ENCODE measurements at regions not wholly inside any gene's neighbourhood (a gene's known extent, or its start where the extent isn't known, plus 50 kb on each side); places are given as distances from the start of the nearest gene placed in this dataset.

DNA sequence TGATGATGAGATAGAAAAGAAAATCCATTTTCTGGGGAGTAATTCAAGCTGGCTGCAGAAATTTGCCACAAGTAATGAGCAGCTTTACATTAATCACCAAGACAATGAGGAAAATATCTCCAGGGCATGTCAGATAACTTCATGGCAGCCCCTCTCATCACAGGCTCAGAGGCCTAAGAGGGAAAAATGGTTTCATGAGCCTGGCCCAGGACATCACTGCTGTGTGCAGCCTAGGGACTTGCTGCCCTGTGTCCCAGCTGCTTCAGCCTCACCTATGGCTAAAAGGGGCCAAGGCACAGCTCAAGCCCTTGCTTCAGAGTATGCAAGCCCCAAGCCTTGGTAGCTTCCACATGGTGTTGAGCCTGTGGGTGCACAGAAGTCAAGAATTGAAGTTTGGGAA lies 161.7 kb downstream of the OPA1 start:
- DNase-seq: no peak

DNA sequence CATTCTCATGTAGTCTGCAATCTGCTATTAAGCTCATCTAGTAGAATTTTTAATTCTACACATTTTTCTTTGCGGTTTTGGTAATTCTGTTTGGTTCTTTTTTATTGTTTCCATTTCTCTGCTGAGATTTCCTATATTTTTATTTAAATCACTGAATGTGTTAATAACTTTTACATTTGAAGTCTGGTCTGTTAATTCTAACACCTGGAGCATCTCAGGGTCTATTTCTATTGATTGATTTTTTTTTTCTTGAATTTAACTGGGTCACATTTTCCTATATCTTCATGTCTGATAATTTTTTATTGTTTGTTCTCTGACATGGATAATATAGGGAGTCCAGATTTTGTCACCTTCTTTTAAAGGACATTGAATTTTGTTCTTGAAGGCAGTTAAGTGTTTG lies 163.5 kb downstream of the OPA1 start:
- no peak for DNase-seq

DNA sequence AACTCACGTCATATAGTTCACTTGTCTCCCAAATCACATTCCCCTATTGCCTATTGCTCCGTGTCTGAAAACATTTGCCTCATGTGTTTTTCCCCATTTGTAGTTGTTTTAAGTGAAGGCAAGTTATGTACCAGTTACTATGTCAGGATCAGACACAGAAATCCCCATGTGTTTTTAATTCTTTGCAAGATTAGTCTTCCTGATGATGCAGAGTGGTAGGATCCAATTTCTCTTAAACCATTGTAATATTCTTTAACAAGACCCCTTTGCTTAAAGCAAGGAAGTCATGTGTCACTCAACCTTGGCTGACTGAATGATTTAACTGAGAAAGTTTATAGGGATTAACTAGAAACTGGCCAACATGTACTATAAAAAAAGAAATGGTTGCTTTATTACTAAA lies 164.4 kb downstream of the OPA1 start:
- no peak for DNase-seq

DNA sequence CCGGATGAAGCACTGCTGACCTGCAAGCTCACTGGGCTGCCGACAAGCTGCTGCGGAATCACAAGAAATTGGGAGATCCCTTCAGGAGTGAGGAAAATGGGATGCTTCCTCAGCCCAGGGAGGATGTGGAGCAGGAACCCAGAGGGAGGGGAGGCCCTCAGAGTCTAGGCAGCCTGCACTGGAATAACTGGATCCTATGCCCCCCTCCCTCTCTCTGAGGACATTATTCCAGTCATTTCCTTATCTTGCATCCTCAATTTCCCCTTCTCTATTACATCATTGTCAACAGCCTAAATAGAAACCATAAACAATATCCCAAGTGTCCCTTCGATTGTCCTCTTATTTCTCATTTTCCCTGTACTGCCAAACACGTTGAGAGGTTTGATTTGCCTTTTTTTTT lies 169.0 kb downstream of the OPA1 start:
- no peak for DNase-seq

DNA sequence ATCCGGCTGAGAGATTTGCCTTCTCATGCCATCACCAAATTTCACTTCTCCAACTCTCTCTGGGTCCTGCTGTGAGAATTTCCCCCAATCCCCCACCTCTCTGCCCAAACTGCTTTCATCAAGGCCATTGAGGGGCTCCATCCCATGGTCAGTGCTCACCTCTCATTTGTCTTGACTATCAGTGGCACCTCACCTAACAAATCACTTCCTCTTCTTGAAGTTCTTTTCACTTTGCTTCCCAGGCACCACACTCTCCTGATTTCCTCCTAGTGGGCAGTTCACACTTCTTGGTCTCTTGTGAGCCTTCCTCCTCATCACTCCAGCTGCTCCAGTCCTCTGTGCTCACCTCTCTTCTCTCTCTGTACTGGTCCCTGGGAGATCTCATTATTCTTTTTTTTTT lies 169.6 kb downstream of the OPA1 start:
- DNase-seq: no peak

DNA sequence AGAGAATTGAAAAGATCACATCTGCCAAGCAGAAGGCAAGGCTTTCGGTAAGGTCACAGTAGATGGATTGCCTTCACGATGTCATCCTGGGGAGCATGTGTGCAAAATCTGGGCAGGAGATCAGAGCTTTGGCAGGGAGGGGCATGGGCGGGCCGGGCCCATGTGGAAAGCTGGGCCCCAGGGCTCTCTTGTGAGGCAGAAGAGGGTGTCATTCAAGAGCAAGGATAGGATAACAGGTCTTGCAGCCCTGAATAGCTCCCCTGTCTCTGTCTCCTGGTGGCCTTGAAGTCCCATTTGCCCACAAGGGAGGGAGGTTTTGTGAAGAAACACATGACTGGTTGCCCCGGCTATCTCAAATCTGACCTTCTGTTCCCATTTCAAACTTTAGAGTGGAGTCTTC lies 172.0 kb downstream of the OPA1 start:
- DNase-seq: no peak

DNA sequence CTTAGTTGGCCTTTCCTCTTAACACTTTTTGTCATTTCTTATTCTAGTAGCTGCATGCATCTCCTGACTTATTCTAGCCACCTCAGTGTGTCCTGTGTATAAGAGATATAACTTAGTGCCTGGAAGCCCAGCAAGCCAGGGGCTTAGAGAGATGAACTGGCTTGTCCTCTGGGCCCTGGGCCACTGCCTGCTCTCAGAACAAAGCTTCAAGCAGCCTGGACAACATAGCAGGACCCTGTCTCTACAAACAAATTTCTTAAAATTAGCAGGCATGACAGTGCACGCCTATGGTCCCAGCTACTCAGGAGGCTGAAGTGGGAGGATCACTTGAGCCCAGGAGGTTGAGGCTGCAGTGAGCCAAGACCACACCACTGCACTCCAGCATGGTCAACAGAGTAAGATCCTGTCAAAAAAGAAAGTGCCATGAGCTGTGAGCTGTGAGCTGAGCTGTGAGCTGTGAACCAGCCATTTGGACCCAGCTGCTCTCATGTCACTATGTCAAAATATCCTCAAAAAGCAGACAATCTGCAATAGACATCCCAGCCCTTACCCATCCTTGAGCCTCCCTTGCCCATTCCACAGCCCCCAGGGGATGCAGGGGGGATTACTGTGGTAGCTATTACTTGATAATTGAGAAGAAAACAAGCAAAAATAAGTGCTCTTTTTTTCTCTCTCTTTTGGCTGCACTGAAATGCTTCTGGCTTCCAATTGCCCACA lies 174.5 kb downstream of the OPA1 start:
- DNase-seq: no peak

DNA sequence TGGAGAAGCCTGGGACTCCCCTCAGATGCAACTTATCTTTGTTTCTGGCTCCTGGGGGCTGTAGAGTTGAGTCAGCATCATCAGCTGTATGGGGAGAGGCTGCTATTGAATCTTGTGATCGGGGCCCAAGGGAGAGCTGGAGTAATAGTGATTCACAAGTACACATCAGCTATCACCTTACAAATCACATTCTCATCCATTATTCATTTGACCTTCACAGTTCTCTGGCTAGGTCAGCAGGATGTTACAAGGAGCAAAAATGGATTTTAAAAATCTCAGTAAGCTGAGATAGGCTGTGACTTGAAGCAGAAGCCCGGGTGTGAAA lies 175.0 kb downstream of the OPA1 start:
- DNase-seq: no peak

DNA sequence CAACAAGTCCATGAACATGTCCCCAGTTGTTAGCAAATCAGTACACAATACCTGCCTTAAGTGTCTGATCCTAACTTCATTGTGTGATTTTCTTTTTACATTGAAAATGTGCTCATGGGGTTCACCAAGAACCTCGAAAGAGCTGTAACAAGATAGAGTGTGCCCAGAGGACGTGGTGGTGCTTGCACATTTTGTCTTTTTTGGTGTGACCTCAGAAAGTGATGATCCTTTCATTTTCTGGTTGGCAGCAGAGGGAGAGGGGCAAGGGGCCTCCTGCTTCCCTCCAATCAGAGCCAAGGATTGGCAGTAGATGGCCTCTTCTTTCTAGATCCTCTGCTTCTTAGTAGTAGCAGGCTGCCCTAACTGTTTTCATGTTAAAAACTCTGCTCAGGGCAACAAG lies 176.4 kb downstream of the OPA1 start:
- no peak for DNase-seq

DNA sequence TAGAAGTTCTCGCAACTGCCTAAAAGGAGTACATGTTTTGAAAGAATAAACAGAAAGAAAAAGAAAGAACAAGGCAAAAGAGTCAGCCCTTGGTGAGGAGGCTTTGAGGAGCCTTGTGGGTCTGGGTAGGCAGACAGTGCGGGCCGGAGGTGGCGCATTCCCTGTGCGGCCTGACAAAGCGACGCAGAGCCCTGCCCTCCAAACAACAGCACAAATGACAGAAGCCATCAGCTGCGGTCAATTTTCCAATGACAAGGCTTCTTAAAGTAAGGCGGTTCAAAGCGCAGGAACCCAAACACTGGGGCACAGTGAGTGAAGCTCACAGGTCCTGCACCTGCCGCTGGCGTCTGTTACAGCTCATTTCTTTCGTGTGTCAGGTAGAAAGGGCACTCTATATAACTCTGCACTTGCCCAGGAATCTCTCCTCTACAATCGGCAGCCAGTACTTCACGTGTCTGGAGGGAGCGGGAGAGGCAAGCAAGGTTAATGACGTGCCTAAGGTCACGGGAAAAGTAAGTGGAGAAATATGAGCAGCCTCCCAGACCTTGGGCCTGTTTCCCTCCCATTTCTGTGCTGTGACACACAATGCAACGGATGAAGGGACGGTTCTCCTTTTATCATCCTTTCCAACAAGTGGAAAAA lies 178.1 kb downstream of the OPA1 start:
- DNase-seq: no peak

DNA sequence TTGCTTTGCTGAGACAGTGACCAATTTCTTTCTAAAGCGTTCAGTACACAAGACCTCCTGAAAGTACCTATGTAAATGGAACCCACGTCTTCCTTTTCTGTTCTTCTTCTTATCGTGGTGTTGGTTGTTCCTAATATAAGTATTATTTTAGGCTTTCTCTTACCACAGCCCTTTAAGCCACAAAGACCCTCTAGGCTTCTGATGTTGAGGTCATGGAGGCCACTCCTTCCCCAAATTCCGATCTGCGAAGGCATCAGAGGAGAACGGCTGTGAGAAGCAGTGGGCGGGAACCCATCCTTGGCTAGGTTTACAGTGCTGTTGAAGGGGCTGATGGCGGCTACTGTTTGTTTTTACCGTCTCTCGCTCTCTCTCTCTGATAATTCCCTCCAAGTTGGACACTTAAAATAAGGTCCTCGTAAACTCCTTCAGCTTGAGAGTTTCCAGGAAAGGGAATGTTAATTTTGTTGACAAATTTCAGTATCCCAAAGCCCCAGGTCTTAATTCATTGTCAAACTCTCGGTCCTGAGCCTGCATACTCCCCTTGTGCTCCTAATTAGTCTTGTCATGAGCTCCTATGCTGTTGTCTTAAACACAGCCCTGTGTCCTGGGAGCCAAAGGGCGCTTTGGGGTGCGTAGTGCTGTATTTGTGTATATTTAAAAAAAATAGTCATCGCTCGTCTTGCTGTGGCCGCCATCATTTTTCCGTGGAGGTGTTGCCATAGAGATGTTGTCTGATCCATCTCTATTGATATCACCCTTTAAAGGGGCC lies 178.8 kb downstream of the OPA1 start:
- no peak for DNase-seq

DNA sequence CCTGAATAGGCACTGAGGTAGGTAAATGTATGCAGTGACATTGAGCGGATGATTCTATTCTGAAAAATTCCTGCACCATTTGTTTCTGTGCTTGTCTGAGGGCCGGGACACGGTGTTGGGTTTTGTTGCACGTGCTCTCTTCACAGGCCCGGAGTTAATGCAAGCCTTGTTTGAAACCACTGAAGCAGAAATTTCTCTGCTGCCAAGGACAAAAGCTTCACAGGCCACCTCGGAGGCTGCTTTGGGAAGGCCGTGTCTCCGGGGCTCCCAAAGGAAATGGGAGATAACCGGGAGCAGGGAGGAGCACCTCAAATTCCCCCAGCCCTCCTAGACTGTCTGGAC lies 179.4 kb downstream of the OPA1 start:
- DNase-seq: peak; percentile 88 to 91

DNA sequence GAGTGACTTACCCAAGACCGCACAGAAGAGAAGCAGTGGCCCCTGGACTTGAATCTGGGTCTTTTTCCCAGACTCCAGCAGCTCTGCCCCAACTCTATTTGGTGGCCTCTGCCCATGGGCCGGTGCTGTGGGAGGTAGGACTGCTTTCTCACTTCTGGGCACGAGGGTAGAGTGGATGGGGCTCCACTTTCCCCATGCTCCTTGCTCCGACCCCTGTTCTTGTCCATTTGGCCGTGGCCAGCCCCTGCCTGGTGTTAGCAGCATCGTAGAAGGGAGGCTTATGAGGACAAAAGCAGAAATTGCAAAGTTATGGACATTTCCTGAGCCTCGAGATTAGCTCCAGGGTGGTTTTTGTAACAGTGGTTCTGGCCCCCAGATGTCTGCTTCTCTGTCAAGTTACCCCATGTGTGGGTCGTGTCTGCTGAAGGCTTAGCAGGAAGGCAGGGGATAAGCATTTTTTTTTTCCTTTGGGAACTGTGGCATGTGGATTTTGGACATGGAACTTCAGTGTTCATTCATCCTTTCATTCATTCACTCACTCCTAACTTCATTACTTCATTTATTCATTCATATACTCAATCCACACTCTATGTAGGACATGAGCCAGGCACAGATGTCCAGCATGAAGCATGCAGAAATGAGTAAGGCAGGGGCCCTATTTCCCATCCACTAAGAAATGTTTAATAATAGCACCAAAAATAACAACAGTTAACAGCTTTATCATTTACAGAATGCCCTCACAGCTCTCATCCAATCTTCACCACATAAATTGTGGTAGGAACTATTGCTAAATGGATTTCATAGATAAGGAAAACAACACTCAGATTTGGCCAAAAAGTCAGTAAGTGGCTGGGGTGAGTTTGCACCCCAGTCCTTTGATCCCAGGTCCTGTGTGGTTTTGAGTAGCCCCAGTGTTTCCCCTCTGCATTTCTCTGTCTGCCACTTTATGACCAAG lies 180.5 kb downstream of the OPA1 start:
- DNase-seq: no peak

DNA sequence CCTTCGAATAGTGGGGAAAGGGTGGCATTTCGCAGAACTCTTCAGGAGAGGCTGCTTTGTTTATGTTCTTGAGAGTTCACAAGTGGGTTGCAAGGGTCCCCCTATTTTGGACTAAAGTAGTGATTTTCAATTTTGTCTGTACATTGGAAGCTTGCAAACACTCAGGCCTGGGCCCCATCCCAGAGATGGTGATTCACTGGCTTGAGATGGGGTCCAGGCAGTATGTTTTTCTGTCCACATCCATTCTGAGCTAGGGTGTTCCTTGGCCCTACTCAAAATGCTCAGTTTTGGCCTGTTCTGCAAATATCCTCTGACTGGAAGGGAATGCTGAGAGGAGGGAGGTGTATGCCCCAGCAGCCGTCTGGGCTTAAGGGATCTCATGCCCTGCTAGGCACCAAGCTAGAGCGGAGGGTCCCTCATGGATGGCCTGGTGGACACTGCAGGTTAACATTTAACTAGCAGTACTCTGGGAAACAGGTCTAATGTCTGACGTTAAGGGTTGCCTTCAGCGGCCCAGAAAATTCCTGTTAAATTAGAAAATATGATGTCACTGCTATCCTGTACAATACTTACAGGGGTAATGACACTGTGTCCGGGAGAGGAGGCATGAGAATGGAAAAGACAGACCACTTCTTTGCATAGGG lies 181.4 kb downstream of the OPA1 start:
- DNase-seq: no peak

DNA sequence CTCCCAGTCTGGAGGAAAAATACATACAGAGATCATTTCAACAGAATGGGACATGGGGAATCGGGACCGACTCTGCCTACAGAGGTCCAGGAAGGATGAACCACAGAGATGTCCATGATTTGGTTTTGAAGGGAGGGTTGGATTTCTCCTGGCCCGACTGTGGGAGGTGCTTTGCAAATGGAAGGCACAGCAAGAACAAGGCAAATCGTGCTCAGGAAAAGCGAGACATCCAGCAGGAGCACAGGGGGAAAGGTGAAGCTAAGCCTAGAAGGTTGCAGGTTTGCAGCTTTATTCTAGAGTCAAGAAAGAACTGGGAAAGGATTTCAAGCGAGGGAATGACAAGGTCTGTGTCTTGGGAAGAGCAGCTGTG lies 181.9 kb downstream of the OPA1 start:
- DNase-seq: no peak

DNA sequence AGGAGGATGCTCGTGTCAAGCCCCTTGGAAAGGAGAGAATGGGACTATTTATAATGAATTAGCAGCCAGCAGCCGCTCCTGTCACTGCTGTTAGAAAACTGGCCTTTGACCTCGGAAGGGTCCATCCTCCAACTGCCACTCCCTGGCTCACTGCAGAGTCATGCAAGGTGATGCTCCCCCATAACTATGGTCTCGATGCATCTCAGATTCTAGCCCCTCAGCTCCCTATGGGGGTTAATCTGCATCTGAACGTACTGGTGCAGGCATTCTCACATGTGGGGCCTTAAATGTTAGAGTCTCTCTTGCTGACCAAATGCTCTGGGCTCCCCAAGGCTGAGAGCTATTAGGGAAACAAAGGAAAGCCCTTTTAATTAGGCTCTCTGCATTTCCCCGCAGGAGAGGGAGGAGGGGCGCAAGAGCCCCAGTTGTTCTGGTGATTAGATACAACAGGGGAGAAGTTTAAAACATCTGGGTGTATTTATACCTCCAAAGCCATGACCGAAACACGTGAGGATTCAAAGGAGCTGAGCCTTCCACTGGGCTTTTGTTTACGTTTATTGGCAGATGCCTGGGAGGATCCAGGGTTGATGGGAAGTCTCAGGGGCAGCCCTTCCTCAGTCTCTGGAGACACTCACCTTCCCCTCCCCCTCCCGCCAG lies 182.5 kb downstream of the OPA1 start:
- DNase-seq: no peak

DNA sequence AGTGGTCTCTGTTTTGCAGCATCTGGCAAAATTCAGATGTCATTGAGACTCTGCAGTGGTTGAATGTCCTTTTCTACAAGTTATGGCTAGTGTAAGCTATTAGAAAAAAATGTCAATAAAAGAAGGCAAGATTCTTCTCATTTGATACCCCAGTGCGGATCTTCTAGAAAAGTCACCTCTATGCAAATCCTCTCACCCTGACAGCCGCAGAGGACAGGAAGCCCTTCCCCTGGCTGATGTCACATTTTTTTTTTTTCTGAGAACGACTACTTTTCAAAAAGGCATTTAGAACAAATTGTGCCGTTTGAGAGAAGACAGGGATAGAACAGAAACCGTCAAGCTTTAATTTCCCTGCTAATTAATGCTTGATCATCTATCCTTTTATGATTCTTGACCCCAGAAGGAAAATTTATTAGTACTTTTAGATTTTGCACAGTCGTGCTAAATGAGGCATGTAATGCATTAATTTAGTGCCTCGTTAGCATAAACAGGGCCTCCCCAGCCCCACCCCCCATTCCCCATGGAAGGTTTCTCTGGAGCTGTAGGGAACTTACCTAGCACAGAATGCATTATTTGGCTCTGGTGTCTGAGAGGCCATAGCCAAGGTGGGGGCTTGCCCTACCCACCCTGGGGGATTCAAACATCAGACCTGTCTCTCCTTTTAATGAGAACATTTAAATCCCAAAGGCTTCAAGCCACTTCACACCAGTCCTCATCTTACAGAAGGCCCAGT lies 183.8 kb downstream of the OPA1 start:
- DNase-seq: peak; percentile 43 to 57

DNA sequence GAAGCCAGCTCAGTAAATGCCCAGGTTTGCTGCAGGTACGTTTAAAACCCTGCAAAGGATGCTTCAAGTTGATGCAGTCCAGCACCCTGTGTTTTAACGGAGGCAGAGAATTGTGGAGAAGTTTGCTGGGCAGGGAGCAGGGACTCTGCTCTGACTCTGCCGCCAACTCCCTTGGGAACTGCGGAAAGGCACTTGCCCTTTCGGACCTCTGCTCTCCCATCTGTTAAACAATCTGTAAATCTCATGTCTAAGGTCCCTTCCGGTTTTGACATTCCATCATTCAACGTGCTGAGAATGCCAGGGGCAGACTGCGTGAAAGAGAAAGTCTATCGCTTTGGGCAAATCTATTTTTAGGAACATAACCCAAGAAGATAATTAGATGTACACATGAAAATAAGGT lies 184.5 kb downstream of the OPA1 start:
- peak; percentile 22 to 58 for DNase-seq

DNA sequence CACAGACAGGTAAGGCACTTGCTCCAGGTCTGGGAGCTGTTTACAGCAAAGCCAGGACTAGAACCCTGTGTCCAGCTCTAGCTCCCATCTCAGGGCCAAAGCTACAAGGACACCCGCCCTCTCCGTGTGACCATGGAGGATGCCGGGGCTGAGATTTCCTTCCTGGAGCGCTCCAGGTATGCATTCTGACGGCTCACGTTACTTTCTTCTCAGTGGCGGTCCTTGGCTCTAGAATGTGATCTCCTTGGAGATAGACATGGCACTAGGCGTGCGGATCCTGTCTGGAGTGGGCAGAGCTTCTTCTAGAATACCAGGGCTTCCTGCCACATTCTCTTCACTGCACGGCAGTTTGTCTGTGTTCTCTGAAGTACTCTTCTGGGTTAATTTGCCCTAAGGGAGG lies 185.7 kb downstream of the OPA1 start:
- no peak for DNase-seq

DNA sequence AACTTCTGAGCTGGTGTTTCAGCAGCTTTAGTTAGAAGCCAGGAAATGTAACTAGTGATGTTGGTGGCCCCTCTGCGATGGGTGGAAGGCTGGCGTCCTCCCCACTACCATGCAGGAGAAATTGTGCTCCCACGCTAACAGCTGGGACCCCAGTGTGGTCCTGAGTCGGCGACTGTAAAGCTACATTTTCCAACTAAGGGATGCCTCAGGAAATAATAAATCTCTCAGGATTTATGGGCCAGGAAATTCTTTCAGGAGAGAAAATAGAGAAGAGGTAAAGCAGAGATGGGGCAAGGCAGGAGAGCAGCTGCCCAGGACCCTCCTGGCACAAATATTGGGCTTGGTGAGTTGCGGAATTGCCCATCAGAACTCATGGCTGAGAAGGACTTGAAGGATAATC lies 186.9 kb downstream of the OPA1 start:
- no peak for DNase-seq

DNA sequence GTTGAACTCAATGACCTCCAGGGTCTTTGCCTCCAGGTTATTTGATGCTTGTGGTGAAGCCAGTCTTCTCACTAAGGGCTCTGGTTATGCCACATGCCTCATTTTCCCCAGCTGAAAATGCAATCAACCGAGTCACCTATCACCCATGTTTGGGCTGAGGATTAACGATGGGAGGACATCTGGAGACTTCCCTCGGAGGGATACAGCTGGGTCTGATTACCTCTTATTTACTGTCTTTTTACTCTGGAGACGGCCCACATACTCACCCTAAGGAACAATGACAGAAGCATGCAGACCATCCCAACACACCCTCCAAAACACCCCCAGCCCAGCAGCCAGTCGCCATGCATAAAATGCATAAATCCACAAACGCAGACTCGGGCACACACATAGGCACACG lies 187.4 kb downstream of the OPA1 start:
- DNase-seq: no peak

Data from NCI-H526 (cell line).